ENCODE measurements at regions not wholly inside any gene's neighbourhood (a gene's known extent, or its start where the extent isn't known, plus 50 kb on each side); places are given as distances from the start of the nearest gene placed in this dataset.

GRCh38 chr9:88932766-88933165 lies 58.5 kb upstream of the S1PR3 start:
- TF ChIP-seq CTCF (IDR thresholded peaks at IDR 0.05; ENCODE audit: low read depth, low read length, missing input control) (no peak), NR2F2 (IDR thresholded peaks at IDR 0.05) (no peak), REST (IDR thresholded peaks at IDR 0.05) (no peak), YY1 (IDR thresholded peaks at IDR 0.05) (no peak)

Data from liver (tissue), 3 donors.